ENCODE measurements at regions not wholly inside any gene's neighbourhood (a gene's known extent, or its start where the extent isn't known, plus 50 kb on each side); places are given as distances from the start of the nearest gene placed in this dataset.

- no peak for DNase-seq
These were observed 276.9 kb downstream of the PTBP2 start for GRCh38 chr1:96998466-96998865.

GRCh38 chr1:96999191-96999590, 277.6 kb downstream of the PTBP2 start:
- no peak for DNase-seq

- no peak for DNase-seq
These were observed 282.5 kb downstream of the PTBP2 start for GRCh38 chr1:97004054-97004453.

GRCh38 chr1:97004743-97005142, 283.2 kb downstream of the PTBP2 start:
- no peak for DNase-seq

- no peak for DNase-seq
These were observed 284.6 kb downstream of the PTBP2 start for GRCh38 chr1:97006044-97006661.

- DNase-seq = no peak
These were observed 286.4 kb downstream of the PTBP2 start for GRCh38 chr1:97007840-97008604.

- DNase-seq = no peak
These were observed 289.1 kb downstream of the PTBP2 start for GRCh38 chr1:97010566-97011264.

GRCh38 chr1:97013136-97013535, 291.6 kb downstream of the PTBP2 start:
- no peak for DNase-seq

- no peak for DNase-seq
These were observed 292.4 kb downstream of the PTBP2 start for GRCh38 chr1:97013941-97014340.

- DNase-seq = no peak
These were observed 292.8 kb downstream of the PTBP2 start for GRCh38 chr1:97014426-97014825.

- no peak for DNase-seq
These were observed 296.3 kb downstream of the PTBP2 start for GRCh38 chr1:97017895-97018294.

Measured in CD4-positive, alpha-beta T cell treated with Interleukin-6 for 4 hours (primary cell).